NOMO-1 treated with DMSO at 0.1 percent for 48 hours (cell line): ENCODE measurements at regions not wholly inside any gene's neighbourhood (a gene's known extent, or its start where the extent isn't known, plus 50 kb on each side); places are given as distances from the start of the nearest gene placed in this dataset.

Experiments
- DNase-seq: peaks from one replicate; lab custom pipeline; 2025; ENCODE audit not compliant: unreplicated experiment; lab: John Stamatoyannopoulos, UW

- DNase-seq: no peak
Measured at GRCh38 chr13:73419186-73419585, 360.4 kb downstream of the KLF5 start.

- DNase-seq: no peak
Measured at GRCh38 chr13:73417012-73417615, 358.3 kb downstream of the KLF5 start.

- DNase-seq: no peak
Measured at GRCh38 chr13:73416093-73416492, 357.3 kb downstream of the KLF5 start.

- no peak for DNase-seq
Measured at GRCh38 chr13:73413656-73414055, 354.9 kb downstream of the KLF5 start.

- no peak for DNase-seq
Measured at GRCh38 chr13:73412933-73413332, 354.1 kb downstream of the KLF5 start.

GRCh38 chr13:73411067-73411809 lies 352.4 kb downstream of the KLF5 start:
- DNase-seq: no peak

- DNase-seq: no peak
Measured at GRCh38 chr13:73406454-73406853, 347.6 kb downstream of the KLF5 start.

- DNase-seq: no peak
Measured at GRCh38 chr13:73404581-73404980, 345.8 kb downstream of the KLF5 start.

- no peak for DNase-seq
Measured at GRCh38 chr13:73403355-73404120, 344.7 kb downstream of the KLF5 start.

- DNase-seq: no peak
Measured at GRCh38 chr13:73401769-73402168, 343.0 kb downstream of the KLF5 start.

- DNase-seq: no peak
Measured at GRCh38 chr13:73399347-73400216, 340.8 kb downstream of the KLF5 start.

GRCh38 chr13:73397496-73398305 lies 338.9 kb downstream of the KLF5 start:
- DNase-seq: no peak

GRCh38 chr13:73394066-73394465 lies 335.3 kb downstream of the KLF5 start:
- DNase-seq: no peak

GRCh38 chr13:73390100-73390499 lies 331.3 kb downstream of the KLF5 start:
- DNase-seq: no peak

GRCh38 chr13:73388586-73388985 lies 329.8 kb downstream of the KLF5 start:
- no peak for DNase-seq

GRCh38 chr13:73387318-73387717 lies 328.5 kb downstream of the KLF5 start:
- no peak for DNase-seq

GRCh38 chr13:73385848-73386247 lies 327.0 kb downstream of the KLF5 start:
- no peak for DNase-seq

GRCh38 chr13:73372666-73373627 lies 314.1 kb downstream of the KLF5 start:
- no peak for DNase-seq

- DNase-seq: no peak
Measured at GRCh38 chr13:73370066-73370465, 311.3 kb downstream of the KLF5 start.
